ENCODE measurements at regions not wholly inside any gene's neighbourhood (a gene's known extent, or its start where the extent isn't known, plus 50 kb on each side); places are given as distances from the start of the nearest gene placed in this dataset.

- TF ChIP-seq CTCF (IDR thresholded peaks at IDR 0.05; ENCODE audit: insufficient read depth, low read length) = no peak
- DNase-seq (ENCODE audit: low read depth) = peak; percentile 59
- no peak overlapping the region for H3K4me3 ChIP-seq (ENCODE audit: low read depth, low read length)
Observed at GRCh38 chr13:75151081-75151643, 330.8 kb downstream of the TBC1D4 start.

DNA sequence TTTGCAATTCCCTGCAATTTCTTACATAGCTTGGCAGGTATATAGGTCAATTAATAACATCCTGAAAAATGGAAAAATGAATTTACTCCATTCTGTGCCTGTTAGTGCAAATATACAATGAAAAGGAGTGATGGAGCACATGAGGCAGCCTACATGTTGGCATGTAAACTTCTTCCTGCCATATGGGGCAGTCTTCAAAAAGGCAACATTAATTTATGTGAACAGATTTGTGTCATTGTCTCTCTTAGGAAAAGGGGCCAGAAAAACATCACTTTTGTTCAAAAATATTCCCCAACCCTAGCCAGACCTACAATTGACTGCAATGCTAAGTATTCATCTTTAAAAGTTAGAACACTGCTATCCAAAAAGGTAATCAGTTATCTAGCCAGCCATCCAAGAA, 332.2 kb downstream of the TBC1D4 start:
- H3K4me3 ChIP-seq (ENCODE audit: low read depth, low read length) = no peak overlapping the region
- no peak for TF ChIP-seq CTCF (IDR thresholded peaks at IDR 0.05; ENCODE audit: insufficient read depth, low read length)
- DNase-seq (ENCODE audit: low read depth) = no peak

GRCh38 chr13:75147946-75148345, 334.0 kb downstream of the TBC1D4 start:
- no peak overlapping the region for H3K4me3 ChIP-seq (ENCODE audit: low read depth, low read length)
- no peak for TF ChIP-seq CTCF (IDR thresholded peaks at IDR 0.05; ENCODE audit: insufficient read depth, low read length)
- DNase-seq (ENCODE audit: low read depth) = no peak

DNA sequence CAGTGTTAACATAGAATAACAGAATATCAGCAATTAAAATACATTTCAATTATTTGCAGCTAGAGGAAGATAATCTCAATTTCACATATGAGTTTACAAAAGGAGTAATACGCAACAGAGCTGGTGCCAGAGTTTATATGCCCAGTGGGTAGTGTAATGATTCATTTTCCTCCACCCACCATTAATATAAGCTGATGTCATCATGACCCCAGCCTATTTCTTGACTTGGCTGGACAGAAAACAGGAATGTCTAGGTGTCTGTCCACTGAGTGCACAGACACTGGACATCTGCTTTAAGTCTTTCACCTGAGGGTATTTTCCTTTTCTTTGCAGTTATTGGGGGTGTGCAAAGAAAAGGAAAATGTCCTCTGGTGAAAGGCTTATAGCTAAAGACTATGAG, 335.5 kb downstream of the TBC1D4 start:
- no peak for DNase-seq (ENCODE audit: low read depth)
- TF ChIP-seq CTCF (IDR thresholded peaks at IDR 0.05; ENCODE audit: insufficient read depth, low read length) = no peak
- H3K4me3 ChIP-seq (ENCODE audit: low read depth, low read length) = no peak overlapping the region

DNA sequence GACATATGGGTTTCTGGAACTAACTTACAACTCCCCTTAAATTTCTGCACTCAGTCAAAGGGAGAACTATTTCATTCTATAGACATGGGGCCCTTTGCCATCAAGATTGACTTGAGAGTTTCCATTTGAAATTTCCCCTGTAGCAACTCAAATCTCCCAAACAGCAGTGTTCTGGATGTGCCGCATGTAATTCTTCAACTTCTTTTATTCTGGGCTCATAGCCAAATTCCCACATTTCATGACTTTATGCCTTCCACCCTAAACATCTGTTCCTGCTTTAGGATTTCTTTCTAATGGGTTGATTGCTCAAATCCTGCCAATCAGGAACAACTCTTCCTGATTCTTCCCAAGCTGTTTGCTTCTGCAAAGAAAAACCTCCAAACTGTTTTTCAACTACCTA, 336.0 kb downstream of the TBC1D4 start:
- peak; percentile 74 for DNase-seq (ENCODE audit: low read depth)
- no peak overlapping the region for H3K4me3 ChIP-seq (ENCODE audit: low read depth, low read length)
- no peak for TF ChIP-seq CTCF (IDR thresholded peaks at IDR 0.05; ENCODE audit: insufficient read depth, low read length)

DNA sequence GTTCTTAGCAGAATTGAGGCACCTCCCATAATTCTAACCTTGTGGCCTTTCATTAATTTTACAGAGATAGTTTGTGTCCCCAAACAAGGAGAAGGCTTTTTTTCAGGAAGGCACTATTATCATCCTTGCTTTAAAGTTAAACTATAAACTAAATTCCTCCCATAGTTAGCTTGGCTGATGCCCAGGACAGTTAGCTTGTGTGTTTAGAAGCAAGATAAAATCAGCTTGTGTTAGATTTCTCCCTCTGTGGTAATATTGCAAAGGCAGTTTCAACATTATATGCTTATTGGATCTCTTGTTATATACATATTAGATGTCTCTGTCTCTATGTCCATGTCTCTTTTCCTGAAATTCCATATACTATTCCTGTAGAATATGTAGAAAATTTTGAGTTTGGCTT, 342.7 kb downstream of the TBC1D4 start:
- H3K4me3 ChIP-seq (ENCODE audit: low read depth, low read length) = no peak overlapping the region
- TF ChIP-seq CTCF (IDR thresholded peaks at IDR 0.05; ENCODE audit: insufficient read depth, low read length) = no peak
- peak; percentile 8 for DNase-seq (ENCODE audit: low read depth)

DNA sequence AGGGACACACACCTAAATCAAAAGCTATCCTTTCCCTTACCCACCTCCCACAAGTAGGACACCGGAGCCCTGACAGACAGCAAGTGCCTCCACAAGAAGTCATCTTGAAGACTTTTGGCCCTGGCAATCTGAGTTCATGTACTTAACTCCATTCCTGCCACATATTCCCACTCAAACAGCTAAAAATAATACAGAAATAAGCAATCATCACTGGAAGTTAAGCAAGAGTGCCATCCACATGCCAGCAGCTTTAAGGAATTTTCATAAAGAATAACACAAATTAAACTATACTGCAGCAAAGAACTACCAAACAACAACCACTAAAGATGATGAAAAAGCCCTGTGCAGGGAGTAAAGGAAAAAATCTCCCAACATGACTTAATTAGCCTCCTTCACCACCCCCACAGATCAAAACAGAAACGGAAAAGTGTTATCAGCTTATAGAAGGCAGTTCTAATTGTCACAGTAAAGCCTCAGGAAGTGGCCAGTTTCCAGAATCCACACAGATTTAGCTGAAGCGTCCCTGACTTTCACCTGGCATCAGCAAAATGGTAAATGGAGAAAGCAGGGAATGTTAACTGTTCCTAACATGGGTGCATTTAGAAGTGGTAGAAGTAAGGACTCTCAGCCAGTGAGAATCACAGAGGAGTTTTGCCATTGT, 343.9 kb downstream of the TBC1D4 start:
- no peak overlapping the region for H3K4me3 ChIP-seq (ENCODE audit: low read depth, low read length)
- TF ChIP-seq CTCF (IDR thresholded peaks at IDR 0.05; ENCODE audit: insufficient read depth, low read length) = no peak
- no peak for DNase-seq (ENCODE audit: low read depth)
